Endothelial cell (in vitro differentiated cells): ENCODE measurements at regions not wholly inside any gene's neighbourhood (a gene's known extent, or its start where the extent isn't known, plus 50 kb on each side); places are given as distances from the start of the nearest gene placed in this dataset.

Experiments used
- DNase-seq: peaks from one replicate; pipeline ENCODE4 v3.0.0; 2021; ENCODE audit warnings: low spot score
- H3K27ac Mint-ChIP-seq: one replicate; pipeline ENCODE4 v1.8.0; 2021; ENCODE audit warnings: mixed read lengths, inconsistent platforms; ENCODE audit not compliant: unreplicated experiment
- H3K27me3 Mint-ChIP-seq: one replicate; pipeline ENCODE4 v1.8.0; 2021; ENCODE audit warnings: mild to moderate bottlenecking, moderate library complexity, mixed read lengths, inconsistent platforms; ENCODE audit not compliant: unreplicated experiment
- H3K36me3 Mint-ChIP-seq: one replicate; pipeline ENCODE4 v1.8.0; 2021; ENCODE audit warnings: mild to moderate bottlenecking, low read depth, mixed read lengths, inconsistent platforms; ENCODE audit not compliant: unreplicated experiment
- H3K4me1 Mint-ChIP-seq: one replicate; pipeline ENCODE4 v1.8.0; 2021; ENCODE audit warnings: mild to moderate bottlenecking, mixed read lengths, inconsistent platforms; ENCODE audit not compliant: unreplicated experiment
- H3K4me3 Mint-ChIP-seq: one replicate; pipeline ENCODE4 v1.8.0; 2021; ENCODE audit warnings: mild to moderate bottlenecking, mixed read lengths, inconsistent platforms; ENCODE audit not compliant: unreplicated experiment
- H3K9me3 Mint-ChIP-seq: one replicate; pipeline ENCODE4 v1.8.0; 2021; ENCODE audit warnings: mixed read lengths, inconsistent platforms; ENCODE audit not compliant: unreplicated experiment
- CTCF ChIP-seq: fragments of 200-600 bp; sonication (generic); IDR thresholded peaks from one replicate; pipeline ENCODE4 v1.5.0; 2021; ENCODE audit warnings: antibody characterized with exemption; ENCODE audit not compliant: unreplicated experiment

- Mint-ChIP-seq H3K27ac (no peak overlapping the region), H3K9me3 (no peaks in the 10 kb centered on the region), H3K27me3 (peaks cover 5% of the 10 kb centered on the region), H3K4me3 (no peak overlapping the region), H3K36me3 (no peaks in the 10 kb centered on the region), H3K4me1 (peaks cover 12% of the 10 kb centered on the region)
- no peak for DNase-seq
- TF ChIP-seq CTCF, result no peak
Measured at GRCh38 chr13:23953860-23954512, 56.7 kb upstream of the C1QTNF9B start.

GRCh38 chr13:23955064-23955463 lies 57.8 kb upstream of the C1QTNF9B start:
- Mint-ChIP-seq H3K27me3 (peaks cover 5% of the 10 kb centered on the region), H3K4me1 (peaks cover 12% of the 10 kb centered on the region), H3K9me3 (no peaks in the 10 kb centered on the region), H3K36me3 (no peaks in the 10 kb centered on the region), H3K4me3 (no peak overlapping the region), H3K27ac (no peak overlapping the region)
- DNase-seq, result no peak
- TF ChIP-seq CTCF, result no peak

GRCh38 chr13:23956106-23956505 lies 58.8 kb upstream of the C1QTNF9B start:
- no peak for DNase-seq
- Mint-ChIP-seq H3K27me3 (peaks cover 5% of the 10 kb centered on the region), H3K9me3 (no peaks in the 10 kb centered on the region), H3K4me3 (no peak overlapping the region), H3K36me3 (no peaks in the 10 kb centered on the region), H3K27ac (no peak overlapping the region), H3K4me1 (peaks cover 12% of the 10 kb centered on the region)
- no peak for TF ChIP-seq CTCF

GRCh38 chr13:23957981-23958380 lies 60.7 kb upstream of the C1QTNF9B start:
- no peak for TF ChIP-seq CTCF
- H3K9me3 Mint-ChIP-seq, result no peaks in the 10 kb centered on the region
- no peaks in the 10 kb centered on the region for H3K36me3 Mint-ChIP-seq
- H3K4me3 Mint-ChIP-seq, result no peak overlapping the region
- H3K27me3 Mint-ChIP-seq, result peaks cover 5% of the 10 kb centered on the region
- H3K27ac Mint-ChIP-seq, result no peak overlapping the region
- no peak for DNase-seq
- peaks cover 12% of the 10 kb centered on the region for H3K4me1 Mint-ChIP-seq

- Mint-ChIP-seq H3K4me1 (peaks cover 12% of the 10 kb centered on the region), H3K36me3 (no peaks in the 10 kb centered on the region), H3K4me3 (no peak overlapping the region), H3K27ac (no peak overlapping the region), H3K9me3 (no peaks in the 10 kb centered on the region), H3K27me3 (peaks cover 4% of the 10 kb centered on the region)
- DNase-seq, result no peak
- no peak for TF ChIP-seq CTCF
Measured at GRCh38 chr13:23959231-23959862, 62.0 kb upstream of the C1QTNF9B start.
